GM12864 (cell line): ENCODE measurements at regions not wholly inside any gene's neighbourhood (a gene's known extent, or its start where the extent isn't known, plus 50 kb on each side); places are given as distances from the start of the nearest gene placed in this dataset.

Experiments used
- DNase-seq: peaks from one replicate; pipeline ENCODE4 v3.0.0-alpha.2; 2011; ENCODE audit warnings: low read depth
- H3K4me3 ChIP-seq: 2 replicates; pipeline ENCODE4 v1.5.1; 2011; ENCODE audit warnings: mild to moderate bottlenecking, low read depth, low read length, control low read depth
- TF ChIP-seq, protein P1 (sequence below): IDR thresholded peaks from 2 replicates; pipeline ENCODE4 v1.5.1; 2011; ENCODE audit warnings: low read depth, mild to moderate bottlenecking, moderate library complexity, low read length, control low read depth, inconsistent platforms; ENCODE audit errors: missing control alignments

DNA sequence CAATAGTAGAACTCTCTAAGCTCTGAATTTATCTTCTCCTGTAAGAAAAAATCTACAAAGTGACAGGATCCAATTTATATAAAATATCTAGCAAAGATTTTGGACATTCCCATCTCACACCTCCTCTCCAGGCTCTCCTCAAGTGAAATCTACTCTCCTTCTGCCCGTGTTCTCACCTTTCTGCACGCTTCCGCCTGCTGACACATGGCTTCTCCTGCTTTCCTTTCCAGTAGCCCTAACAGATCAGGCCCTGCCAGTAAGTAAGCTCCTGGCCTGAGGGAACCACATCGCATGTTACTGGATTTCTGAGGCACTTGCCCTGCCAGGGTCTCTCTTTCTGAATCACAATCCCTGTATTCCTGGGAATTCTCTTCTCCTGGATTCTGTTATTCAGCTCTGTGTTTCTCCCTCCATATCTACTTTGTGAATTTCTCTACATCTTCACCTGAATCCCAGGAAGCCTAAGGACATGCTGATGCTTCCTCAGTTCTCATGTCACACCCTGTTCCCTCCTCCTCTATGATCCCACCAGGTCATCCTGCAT is 53.3 kb upstream of the TOP3B start:
- H3K4me3 ChIP-seq = no peak overlapping the region
- DNase-seq = no peak
- TF ChIP-seq, protein P1, sequence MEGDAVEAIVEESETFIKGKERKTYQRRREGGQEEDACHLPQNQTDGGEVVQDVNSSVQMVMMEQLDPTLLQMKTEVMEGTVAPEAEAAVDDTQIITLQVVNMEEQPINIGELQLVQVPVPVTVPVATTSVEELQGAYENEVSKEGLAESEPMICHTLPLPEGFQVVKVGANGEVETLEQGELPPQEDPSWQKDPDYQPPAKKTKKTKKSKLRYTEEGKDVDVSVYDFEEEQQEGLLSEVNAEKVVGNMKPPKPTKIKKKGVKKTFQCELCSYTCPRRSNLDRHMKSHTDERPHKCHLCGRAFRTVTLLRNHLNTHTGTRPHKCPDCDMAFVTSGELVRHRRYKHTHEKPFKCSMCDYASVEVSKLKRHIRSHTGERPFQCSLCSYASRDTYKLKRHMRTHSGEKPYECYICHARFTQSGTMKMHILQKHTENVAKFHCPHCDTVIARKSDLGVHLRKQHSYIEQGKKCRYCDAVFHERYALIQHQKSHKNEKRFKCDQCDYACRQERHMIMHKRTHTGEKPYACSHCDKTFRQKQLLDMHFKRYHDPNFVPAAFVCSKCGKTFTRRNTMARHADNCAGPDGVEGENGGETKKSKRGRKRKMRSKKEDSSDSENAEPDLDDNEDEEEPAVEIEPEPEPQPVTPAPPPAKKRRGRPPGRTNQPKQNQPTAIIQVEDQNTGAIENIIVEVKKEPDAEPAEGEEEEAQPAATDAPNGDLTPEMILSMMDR = no peak

DNA sequence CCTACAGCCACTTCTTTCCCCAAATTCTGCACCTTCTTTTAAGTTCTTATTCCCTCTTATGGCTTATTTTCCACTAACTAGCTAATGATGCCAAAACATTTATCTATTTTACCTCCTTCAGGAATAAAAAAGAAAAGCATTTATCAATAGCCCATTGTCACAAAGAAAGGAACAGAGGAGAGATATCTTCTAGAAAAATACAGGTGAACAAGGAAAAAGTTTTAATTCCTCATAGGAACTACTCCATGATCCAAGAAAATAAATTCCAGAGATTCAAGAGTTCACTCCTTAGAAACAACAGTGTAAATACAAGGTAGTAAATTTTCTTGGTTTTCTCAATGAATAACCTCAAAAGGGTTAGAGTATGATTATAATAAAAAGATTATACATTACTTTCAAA is 52.6 kb upstream of the TOP3B start:
- no peak for DNase-seq
- no peak overlapping the region for H3K4me3 ChIP-seq
- TF ChIP-seq, protein P1 = no peak

DNA sequence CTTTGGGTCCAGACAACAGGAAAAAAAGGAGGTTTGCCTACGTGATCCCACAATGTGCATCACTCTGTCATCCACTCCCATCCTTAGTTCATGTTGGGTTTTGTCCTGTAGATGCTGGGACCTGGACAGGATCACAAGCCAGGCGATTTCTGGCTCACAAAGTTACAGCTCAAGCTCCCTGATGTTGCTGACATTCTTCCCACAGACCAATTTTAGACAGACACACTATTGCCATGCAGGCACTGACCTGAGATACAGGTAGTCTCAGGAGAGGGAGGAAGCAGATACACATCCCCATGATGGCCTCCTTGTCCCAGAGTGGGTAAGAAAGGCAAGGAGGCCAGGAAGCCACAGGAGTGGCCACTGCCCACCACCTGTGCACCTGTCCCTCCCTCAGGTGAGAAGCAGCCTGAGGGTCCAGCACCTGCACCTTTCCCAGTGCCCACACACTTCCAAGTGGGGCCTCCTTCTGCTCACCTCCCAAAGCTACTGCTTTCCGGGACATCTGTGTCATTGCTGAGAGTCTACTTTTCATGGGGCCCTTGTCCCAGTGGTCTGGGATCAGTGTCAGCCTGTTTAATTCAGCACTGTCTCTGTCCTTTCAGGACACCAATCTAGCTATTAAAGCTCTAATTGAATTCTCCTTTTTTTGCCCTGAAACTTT is 52.0 kb upstream of the TOP3B start:
- no peak overlapping the region for H3K4me3 ChIP-seq
- TF ChIP-seq, protein P1 = no peak
- no peak for DNase-seq

DNA sequence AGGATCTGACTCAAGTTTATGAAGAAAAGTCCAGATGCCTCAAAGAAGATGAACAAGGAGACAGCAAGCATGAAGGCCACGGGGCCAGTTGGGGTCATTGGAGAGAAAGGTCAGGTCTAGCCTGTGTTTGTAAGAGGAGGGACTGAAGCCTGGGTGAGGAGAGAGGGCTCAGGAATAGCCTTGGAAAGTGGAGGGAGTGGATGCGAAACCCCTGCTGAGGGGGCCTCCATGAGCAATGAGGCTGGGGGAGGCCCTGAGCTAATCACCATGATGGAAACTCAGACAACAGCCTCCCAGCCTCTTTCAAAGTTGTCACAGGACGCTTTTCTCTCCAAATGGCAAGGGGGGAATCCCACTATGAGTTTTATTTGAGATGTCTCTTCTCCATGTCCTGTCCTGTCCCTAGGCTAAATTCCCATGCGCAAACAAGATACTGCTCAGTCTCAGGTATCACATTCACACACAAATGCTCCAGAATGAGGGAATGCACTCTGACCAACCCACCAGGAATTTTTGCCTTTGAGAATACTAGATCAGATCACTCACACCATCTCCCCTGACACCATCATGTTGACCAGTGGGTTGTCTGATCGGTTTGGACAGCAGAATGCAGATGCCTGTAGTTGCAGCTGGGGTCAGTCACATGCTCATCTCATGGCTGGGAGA is 51.3 kb upstream of the TOP3B start:
- H3K4me3 ChIP-seq = no peak overlapping the region
- TF ChIP-seq, protein P1 = no peak
- no peak for DNase-seq

DNA sequence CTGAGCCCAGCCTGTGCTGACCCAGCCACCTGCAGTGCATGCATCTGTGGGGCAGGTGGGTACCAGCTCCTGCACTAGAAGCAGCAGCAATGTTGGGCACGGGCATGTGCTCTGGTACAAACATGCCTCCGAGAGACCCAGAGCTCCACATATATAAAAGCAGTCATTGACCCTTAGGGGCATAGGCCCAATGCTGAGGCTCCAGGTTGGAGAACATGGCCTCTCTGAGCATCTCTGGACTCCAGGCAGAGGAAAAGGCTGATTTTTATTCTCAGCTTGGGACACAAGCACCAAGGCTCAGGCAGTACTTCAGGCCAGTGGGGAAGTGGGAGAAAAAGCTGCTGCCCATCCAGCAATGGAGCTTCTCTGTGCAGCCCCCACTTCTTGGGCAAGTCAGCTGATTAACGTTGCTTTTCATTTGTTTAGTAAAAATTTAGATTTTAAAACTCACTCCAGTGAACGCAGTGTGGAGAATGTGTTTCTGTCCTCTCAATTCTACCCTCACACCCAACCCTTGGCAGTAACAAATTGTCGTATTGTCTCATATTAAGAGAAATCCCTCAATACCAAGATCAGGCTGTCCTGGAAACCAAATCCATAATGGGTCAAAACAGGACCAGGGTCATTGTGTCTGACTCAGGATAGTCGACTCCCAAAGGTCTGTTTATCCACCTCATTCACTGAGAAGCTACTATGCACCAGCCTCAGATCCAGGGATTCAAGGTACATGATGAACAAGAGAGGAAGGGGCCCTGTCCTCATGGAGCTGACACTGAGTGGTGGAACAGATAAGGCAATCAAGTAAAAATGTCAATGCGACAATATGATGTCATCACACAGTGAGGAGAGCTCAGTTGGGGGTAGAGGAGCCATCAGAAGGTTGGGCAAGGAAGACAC is 50.6 kb upstream of the TOP3B start:
- DNase-seq = no peak
- TF ChIP-seq, protein P1 = no peak
- no peak overlapping the region for H3K4me3 ChIP-seq

DNA sequence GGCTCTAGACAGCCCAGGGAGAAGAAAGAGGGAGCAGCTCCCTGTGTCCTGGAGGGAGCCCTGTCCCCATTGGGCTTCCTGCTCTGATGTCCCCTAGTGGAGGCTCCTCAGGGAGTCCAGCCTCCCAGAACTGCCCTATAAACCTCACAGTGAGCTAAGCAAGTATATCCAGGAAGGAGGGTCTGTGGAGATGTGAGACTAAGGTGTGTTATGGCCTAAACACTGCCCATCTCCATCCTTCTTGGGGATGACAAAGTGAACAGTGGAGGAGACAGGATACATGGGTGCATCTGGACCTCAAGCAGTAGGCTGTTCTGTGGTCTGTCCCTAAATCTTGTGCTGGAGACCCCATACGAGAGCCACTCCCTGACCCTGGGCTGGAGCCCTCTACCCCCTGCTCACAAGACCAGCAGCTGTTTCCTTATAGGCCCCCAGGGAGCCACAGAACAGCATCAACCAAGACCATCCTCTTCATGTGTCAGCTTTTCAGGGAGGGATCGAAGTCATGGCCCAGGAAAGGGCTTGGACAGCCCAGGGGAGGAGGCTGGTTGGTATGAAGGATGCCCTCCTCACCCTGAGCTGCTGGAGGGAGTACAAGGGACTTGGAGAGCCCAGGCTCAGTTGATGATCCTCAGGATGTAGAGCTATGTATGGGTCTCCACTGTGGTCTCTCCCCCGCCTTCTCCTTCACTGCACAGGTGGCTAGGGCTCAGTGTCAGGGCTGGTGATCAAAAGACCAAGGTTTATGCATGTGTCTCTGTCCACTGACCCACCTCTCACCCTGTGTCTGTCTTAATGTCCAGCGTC is 49.7 kb upstream of the TOP3B start:
- H3K4me3 ChIP-seq = no peak overlapping the region
- TF ChIP-seq, protein P1 = no peak
- DNase-seq = no peak
